Panc1 (cell line): ENCODE measurements at regions not wholly inside any gene's neighbourhood (a gene's known extent, or its start where the extent isn't known, plus 50 kb on each side); places are given as distances from the start of the nearest gene placed in this dataset.

Experiments used
- ATAC-seq: fragments of 200-7000 bp; cut with Tn5 transposase; 2 replicates; pipeline ENCODE4 v1.9.1; 2020; ENCODE audit warnings: mild to moderate bottlenecking, moderate library complexity
- BruUV-seq: library from RNA; stranded (reverse); fragments of 400-500 nt; replicated peaks from 2 replicates; lab custom pipeline; 2021; lab: Mats Ljungman, UMichigan
- CTCF ChIA-PET: fragments of 300-600 bp; sonication (Branson Sonifier 250); formaldehyde crosslinking; loops from one replicate; lab custom pipeline; 2022; ENCODE audit warnings: antibody characterized with exemption; lab: Charles Lee
- POLR2A ChIA-PET: fragments of 300-600 bp; sonication (Branson Sonifier 250); formaldehyde crosslinking; loops from one replicate; lab custom pipeline; 2022; ENCODE audit warnings: antibody characterized with exemption; lab: Charles Lee
- DNase-seq: peaks from one replicate; pipeline ENCODE4 v3.0.0-alpha.2; 2010; ENCODE audit warnings: low read depth, low spot score
- H3K27ac ChIP-seq: 2 replicates; pipeline ENCODE4 v1.5.1; 2011; ENCODE audit warnings: mild to moderate bottlenecking, low read length, inconsistent platforms
- H3K27me3 ChIP-seq: fragments of 200-500 bp; sonication (Bioruptor generic); 2 replicates; pipeline ENCODE4 v1.6.0; 2014; ENCODE audit warnings: low read length, inconsistent platforms; ENCODE audit not compliant: control insufficient read depth, insufficient read depth
- H3K36me3 ChIP-seq: fragments of 200-500 bp; sonication (Bioruptor generic); 2 replicates; pipeline ENCODE4 v1.5.1; 2014; ENCODE audit warnings: inconsistent platforms, mild to moderate bottlenecking, low read length, moderate library complexity; ENCODE audit not compliant: control insufficient read depth, insufficient read depth
- H3K4me1 ChIP-seq: 2 replicates; pipeline ENCODE4 v1.5.1; 2011; ENCODE audit warnings: inconsistent platforms, mild to moderate bottlenecking, low read length, moderate library complexity; ENCODE audit not compliant: control insufficient read depth, insufficient read depth
- H3K4me3 ChIP-seq, 2 experiments: 2 replicates each; pipeline ENCODE4 v1.5.1; 2011 to 2012; ENCODE audit warnings: low read depth in 2 of 2, low read length in 2 of 2, mild to moderate bottlenecking in 2 of 2, inconsistent platforms in 1 of 2, moderate library complexity in 1 of 2
- H3K9me3 ChIP-seq: fragments of 200-500 bp; sonication (Bioruptor generic); 2 replicates; pipeline ENCODE4 v1.5.1; 2014; ENCODE audit warnings: low read depth, mild to moderate bottlenecking, inconsistent platforms, low read length, moderate library complexity; ENCODE audit not compliant: control insufficient read depth, insufficient read depth
- CTCF ChIP-seq: fragments of 450-650 bp; IDR thresholded peaks from 2 replicates; pipeline ENCODE4 v1.5.1; 2017; ENCODE audit warnings: mild to moderate bottlenecking
- POLR2AphosphoS5 ChIP-seq: IDR thresholded peaks from 2 replicates; pipeline ENCODE4 v1.6.1; 2012; ENCODE audit warnings: mild to moderate bottlenecking, low read depth, low read length, moderate library complexity
- REST ChIP-seq, 2 experiments: IDR thresholded peaks; 2 replicates each; pipeline ENCODE4 v1.6.1; 2011 to 2012; ENCODE audit warnings: low read depth in 2 of 2, control low read depth in 1 of 2, low read length in 1 of 2, mild to moderate bottlenecking in 1 of 2, moderate library complexity in 1 of 2; ENCODE audit not compliant: insufficient read depth in 1 of 2
- SIN3A ChIP-seq: IDR thresholded peaks from 2 replicates; pipeline ENCODE4 v1.6.1; 2012; ENCODE audit warnings: low read depth, mild to moderate bottlenecking, low read length, moderate library complexity, borderline replicate concordance; ENCODE audit not compliant: insufficient read depth
- TCF7L2 ChIP-seq: IDR thresholded peaks from 2 replicates; pipeline ENCODE4 v1.6.1; 2011; ENCODE audit warnings: mild to moderate bottlenecking, low read depth, low read length, inconsistent platforms
- in situ Hi-C: cut with HindIII; loops from 2 replicates; pipeline ENCODE4 v1.10.0; 2016; ENCODE audit warnings: low sequenced_read_pairs, low pct_unique_long_range_greater_than_20kb
- intact Hi-C: fragments of 100-400 bp; cut with micrococcal nuclease; formaldehyde crosslinking; loops from one replicate; pipeline ENCODE4 v1.10.0; 2022; ENCODE audit not compliant: unreplicated experiment

- no peaks in the 10 kb centered on the region for H3K9me3 ChIP-seq
- no peak overlapping the region for H3K4me3 ChIP-seq
- no TSS peak for BruUV-seq
- in situ Hi-C loops (no loop called here), intact Hi-C loops (no loop called here)
- no peaks in the 10 kb centered on the region for H3K27me3 ChIP-seq
- H3K4me1 ChIP-seq = peaks cover 13% of the 10 kb centered on the region
- H3K36me3 ChIP-seq = no peaks in the 10 kb centered on the region
- TF ChIP-seq SIN3A (no peak), CTCF (no peak), TCF7L2 (no peak)
- ChIA-PET CTCF (no interaction called here), POLR2A (no interaction called here)
- DNase-seq = no peak
- ATAC-seq = no peak
- H3K27ac ChIP-seq = no peak overlapping the region; the same call in 1 of the 2 replicates
Observed at GRCh38 chr4:186939226-186939625, 215.6 kb upstream of the FAT1 start.

DNA sequence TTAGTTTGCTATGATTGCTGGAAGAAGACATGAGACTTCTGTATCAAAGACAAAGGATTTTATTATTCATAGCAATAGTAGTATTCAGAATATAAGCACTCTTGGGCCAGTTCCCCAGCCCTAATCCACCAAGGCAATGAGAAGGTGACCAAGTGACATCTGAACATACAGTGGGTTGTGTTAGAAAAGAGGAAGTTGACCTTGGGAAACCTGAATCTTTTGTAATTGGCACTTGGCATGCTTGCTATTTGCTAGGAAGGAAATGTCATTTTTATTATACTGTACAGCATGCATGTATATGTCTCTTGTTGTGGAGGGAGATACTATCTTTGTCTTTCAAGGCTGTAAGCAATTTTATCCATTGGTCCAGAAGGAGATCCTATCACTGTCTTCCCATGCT is 216.1 kb upstream of the FAT1 start:
- in situ Hi-C loops (no loop called here), intact Hi-C loops (loop anchor here (10.0 kb wide), 1 partner anchor 215 kb away; the partner anchor contains the start of gene FAT1)
- TF ChIP-seq REST (IDR thresholded peaks at IDR 0.05; ENCODE audit: insufficient read depth in 1 of 2, low read depth in 2 of 2, low read length in 1 of 2) (no peak), TCF7L2 (no peak), CTCF (no peak), SIN3A (no peak), POLR2AphosphoS5 (no peak)
- ATAC-seq (no peak), DNase-seq (no peak)
- no TSS peak for BruUV-seq
- Histone ChIP-seq H3K36me3 (no peaks in the 10 kb centered on the region), H3K9me3 (no peaks in the 10 kb centered on the region), H3K27me3 (no peaks in the 10 kb centered on the region), H3K4me3 (no peak overlapping the region), H3K4me1 (peaks cover 12% of the 10 kb centered on the region), H3K27ac (no peak overlapping the region)
- CTCF ChIA-PET = no interaction called here
- POLR2A ChIA-PET = no interaction called here
